Lower leg skin (tissue), 4 donors: ENCODE measurements at regions not wholly inside any gene's neighbourhood (a gene's known extent, or its start where the extent isn't known, plus 50 kb on each side); places are given as distances from the start of the nearest gene placed in this dataset.
"Not testable (repeated sequence)": the region's sequence is repeated elsewhere in the genome, so short reads cannot be mapped to it uniquely, and the experiment has no call there.

Source experiments
- DNase-seq, 2 donors: peaks; one replicate each; pipeline ENCODE4 v3.0.0-alpha.2; 2019; ENCODE audit warnings: low spot score in 2 of 2
- H3K4me3 ChIP-seq: fragments of 200-600 bp; sonication (generic); 2 replicates; pipeline ENCODE4 v1.5.1; 2017; ENCODE audit warnings: mild to moderate bottlenecking, low read depth; ENCODE audit not compliant: poor library complexity, severe bottlenecking
- CTCF ChIP-seq, 3 donors: fragments of 450-650 bp; IDR thresholded peaks; one replicate each; pipeline ENCODE4 v1.5.1; 2016; ENCODE audit warnings: antibody characterized with exemption in 3 of 3, mild to moderate bottlenecking in 3 of 3, moderate library complexity in 2 of 3
- POLR2A ChIP-seq, 2 donors: fragments of 450-650 bp; IDR thresholded peaks; one replicate each; pipeline ENCODE4 v1.6.1; 2016 to 2017; ENCODE audit warnings: antibody characterized with exemption in 2 of 2, mild to moderate bottlenecking in 1 of 2, moderate library complexity in 1 of 2
- WGBS, 2 donors: methylation state at CpG; one replicate each; pipeline ENCODE4 v1.1.5; 2018; 5-methylcytosine and 5-hydroxymethylcytosine counted together
- intact Hi-C: fragments of 100-400 bp; cut with DNase I; formaldehyde crosslinking; loops from one replicate; pipeline ENCODE4 v1.15.0; 2023; ENCODE audit warnings: low total_unique reads

- intact Hi-C loops: no loop called here
- no peak overlapping the region for H3K4me3 ChIP-seq
- WGBS, 2 donors: 80 to 82% methylated on average over 10 of the region's 10 CpGs
- no peak for DNase-seq
- TF ChIP-seq CTCF (IDR thresholded peaks at IDR 0.05) (no peak), POLR2A (IDR thresholded peaks at IDR 0.05) (no peak)
These were observed 72.0 kb upstream of the PEG3 start for GRCh38 chr19:56912401-56913112.

- WGBS, 2 donors: 47 to 51% methylated on average over 4 of the region's 4 CpGs
- DNase-seq, H3K4me3 ChIP-seq, intact Hi-C loops: not testable (repeated sequence)
These were observed 72.6 kb upstream of the PEG3 start for GRCh38 chr19:56913113-56913455.

- TF ChIP-seq POLR2A (IDR thresholded peaks at IDR 0.05) (no peak), CTCF (IDR thresholded peaks at IDR 0.05) (no peak)
- DNase-seq: no peak
- no peak overlapping the region for H3K4me3 ChIP-seq
- WGBS, 2 donors: 91 to 93% methylated on average over 2 of the region's 2 CpGs
- intact Hi-C loops: no loop called here
These were observed 76.0 kb upstream of the PEG3 start for GRCh38 chr19:56916528-56916927.

GRCh38 chr19:56917529-56917928 is 77.0 kb upstream of the PEG3 start:
- TF ChIP-seq POLR2A (IDR thresholded peaks at IDR 0.05) (no peak), CTCF (IDR thresholded peaks at IDR 0.05) (no peak)
- no peak for DNase-seq
- H3K4me3 ChIP-seq: no peak overlapping the region
- 30 to 36% methylated on average over 6 of the region's 6 CpGs for WGBS, 2 donors
- intact Hi-C loops: no loop called here

- TF ChIP-seq CTCF (IDR thresholded peaks at IDR 0.05): no peak
- no peak for TF ChIP-seq POLR2A (IDR thresholded peaks at IDR 0.05)
- WGBS, 2 donors: 18 to 32% methylated on average over 6 of the region's 6 CpGs
- intact Hi-C loops: no loop called here
- DNase-seq: no peak
- H3K4me3 ChIP-seq: no peak overlapping the region
These were observed 77.5 kb upstream of the PEG3 start for GRCh38 chr19:56917998-56918397.

- WGBS, 2 donors: 62 to 68% methylated on average over 7 of the region's 7 CpGs
- intact Hi-C loops: no loop called here
- TF ChIP-seq CTCF (IDR thresholded peaks at IDR 0.05): no peak
- no peak for TF ChIP-seq POLR2A (IDR thresholded peaks at IDR 0.05)
These were observed 78.3 kb upstream of the PEG3 start for GRCh38 chr19:56918682-56919307.

More at GRCh38 chr19:56918682-56919307, 78.3 kb upstream of the PEG3 start:
- H3K4me3 ChIP-seq: no peak overlapping the region
- DNase-seq: no peak
